Suprapubic skin (tissue), 4 donors: ENCODE measurements at regions not wholly inside any gene's neighbourhood (a gene's known extent, or its start where the extent isn't known, plus 50 kb on each side); places are given as distances from the start of the nearest gene placed in this dataset.

Experiments
- DNase-seq, 2 donors: peaks; one replicate each; pipeline ENCODE4 v3.0.0-alpha.2; 2019; ENCODE audit warnings: low spot score in 2 of 2
- H3K27ac ChIP-seq: fragments of 200-600 bp; sonication (generic); one replicate; pipeline ENCODE4 v1.5.1; 2019
- H3K27me3 ChIP-seq: fragments of 200-600 bp; sonication (generic); one replicate; pipeline ENCODE4 v1.5.1; 2019
- H3K36me3 ChIP-seq: fragments of 200-600 bp; sonication (generic); one replicate; pipeline ENCODE4 v1.5.1; 2019
- H3K4me1 ChIP-seq: fragments of 200-600 bp; sonication (generic); one replicate; pipeline ENCODE4 v1.5.1; 2019
- H3K4me3 ChIP-seq: fragments of 200-600 bp; sonication (generic); one replicate; pipeline ENCODE4 v1.5.1; 2019; ENCODE audit warnings: mild to moderate bottlenecking
- H3K9me3 ChIP-seq: fragments of 200-600 bp; sonication (generic); one replicate; pipeline ENCODE4 v1.5.1; 2019
- CTCF ChIP-seq, 2 donors: fragments of 200-600 bp in 1 of 2; fragments of 450-650 bp in 1 of 2; sonication (generic) in 1 of 2; IDR thresholded peaks; one replicate each; pipeline ENCODE4 v1.5.1; 2016 to 2019; ENCODE audit warnings: antibody characterized with exemption in 2 of 2, mild to moderate bottlenecking in 1 of 2, moderate library complexity in 1 of 2
- EP300 ChIP-seq: sonication (generic); formaldehyde crosslinking; IDR thresholded peaks from one replicate; pipeline ENCODE4 v1.6.1; 2017; ENCODE audit warnings: antibody characterized with exemption
- POLR2A ChIP-seq, 2 donors: fragments of 450-650 bp; IDR thresholded peaks; one replicate each; pipeline ENCODE4 v1.6.1; 2017; ENCODE audit warnings: antibody characterized with exemption in 2 of 2, mild to moderate bottlenecking in 2 of 2, moderate library complexity in 2 of 2
- POLR2AphosphoS5 ChIP-seq, 3 donors: sonication (generic); formaldehyde crosslinking; IDR thresholded peaks; one replicate each; pipeline ENCODE4 v1.6.1; 2017; ENCODE audit warnings: antibody characterized with exemption in 3 of 3
- WGBS: methylation state at CpG from one replicate; pipeline ENCODE4 v1.1.5; 2018; 5-methylcytosine and 5-hydroxymethylcytosine counted together

GRCh38 chr1:68372487-68372886 lies 77.3 kb downstream of the RPE65 start:
- TF ChIP-seq EP300, result no peak
- no peak for TF ChIP-seq POLR2AphosphoS5 (IDR thresholded peaks at IDR 0.05)
- no peak for TF ChIP-seq POLR2A (IDR thresholded peaks at IDR 0.05)
- no peak for TF ChIP-seq CTCF (IDR thresholded peaks at IDR 0.05)
- Histone ChIP-seq H3K9me3 (no peaks in the 10 kb centered on the region), H3K27ac (no peak overlapping the region), H3K4me1 (no peaks in the 10 kb centered on the region), H3K36me3 (no peaks in the 10 kb centered on the region), H3K4me3 (no peak overlapping the region), H3K27me3 (no peaks in the 10 kb centered on the region)
- no peak for DNase-seq
- 94% methylated on average over 6 of the region's 6 CpGs for WGBS

GRCh38 chr1:68370101-68370915 lies 79.4 kb downstream of the RPE65 start:
- H3K4me1 ChIP-seq, result no peaks in the 10 kb centered on the region
- no peaks in the 10 kb centered on the region for H3K27me3 ChIP-seq
- H3K27ac ChIP-seq, result no peak overlapping the region
- TF ChIP-seq EP300, result no peak
- no peak for TF ChIP-seq POLR2AphosphoS5 (IDR thresholded peaks at IDR 0.05)
- TF ChIP-seq POLR2A (IDR thresholded peaks at IDR 0.05), result no peak
- TF ChIP-seq CTCF (IDR thresholded peaks at IDR 0.05), result no peak
- no peak overlapping the region for H3K4me3 ChIP-seq
- WGBS, result 47% methylated on average over 1 of the region's 1 CpG
- no peaks in the 10 kb centered on the region for H3K36me3 ChIP-seq
- DNase-seq, result no peak
- H3K9me3 ChIP-seq, result no peaks in the 10 kb centered on the region

GRCh38 chr1:68366572-68366971 lies 83.2 kb downstream of the RPE65 start:
- no peaks in the 10 kb centered on the region for H3K27me3 ChIP-seq
- no peaks in the 10 kb centered on the region for H3K4me1 ChIP-seq
- no peaks in the 10 kb centered on the region for H3K36me3 ChIP-seq
- no peak for DNase-seq
- TF ChIP-seq EP300 (no peak), POLR2AphosphoS5 (IDR thresholded peaks at IDR 0.05) (no peak), POLR2A (IDR thresholded peaks at IDR 0.05) (no peak), CTCF (IDR thresholded peaks at IDR 0.05) (no peak)
- H3K27ac ChIP-seq, result no peak overlapping the region
- WGBS, result 87% methylated on average over 5 of the region's 5 CpGs
- no peaks in the 10 kb centered on the region for H3K9me3 ChIP-seq
- no peak overlapping the region for H3K4me3 ChIP-seq

GRCh38 chr1:68365709-68366382 lies 83.9 kb downstream of the RPE65 start:
- 100% methylated on average over 1 of the region's 1 CpG for WGBS
- H3K27ac ChIP-seq, result no peak overlapping the region
- no peak for DNase-seq
- no peaks in the 10 kb centered on the region for H3K9me3 ChIP-seq
- H3K27me3 ChIP-seq, result no peaks in the 10 kb centered on the region
- H3K4me3 ChIP-seq, result no peak overlapping the region
- H3K4me1 ChIP-seq, result no peaks in the 10 kb centered on the region
- H3K36me3 ChIP-seq, result no peaks in the 10 kb centered on the region
- TF ChIP-seq POLR2A (IDR thresholded peaks at IDR 0.05), result no peak
- TF ChIP-seq EP300, result no peak
- no peak for TF ChIP-seq CTCF (IDR thresholded peaks at IDR 0.05)
- no peak for TF ChIP-seq POLR2AphosphoS5 (IDR thresholded peaks at IDR 0.05)

GRCh38 chr1:68363339-68363738 lies 86.4 kb downstream of the RPE65 start:
- no peak for DNase-seq
- Histone ChIP-seq H3K4me1 (peaks cover 2% of the 10 kb centered on the region), H3K27me3 (no peaks in the 10 kb centered on the region), H3K9me3 (no peaks in the 10 kb centered on the region), H3K4me3 (no peak overlapping the region), H3K36me3 (no peaks in the 10 kb centered on the region), H3K27ac (no peak overlapping the region)
- TF ChIP-seq POLR2A (IDR thresholded peaks at IDR 0.05) (no peak), POLR2AphosphoS5 (IDR thresholded peaks at IDR 0.05) (no peak), EP300 (no peak), CTCF (IDR thresholded peaks at IDR 0.05) (no peak)
